GM19468 (cell line): ENCODE measurements at regions not wholly inside any gene's neighbourhood (a gene's known extent, or its start where the extent isn't known, plus 50 kb on each side); places are given as distances from the start of the nearest gene placed in this dataset.

Experiments
- ATAC-seq: cut with Tn5 transposase; IDR thresholded peaks from one replicate; pipeline ENCODE4 v1.9.1; 2021; ENCODE audit warnings: mild to moderate bottlenecking, moderate library complexity, moderate number of reproducible peaks; ENCODE audit not compliant: unreplicated experiment; ENCODE audit errors: extremely low read depth

DNA sequence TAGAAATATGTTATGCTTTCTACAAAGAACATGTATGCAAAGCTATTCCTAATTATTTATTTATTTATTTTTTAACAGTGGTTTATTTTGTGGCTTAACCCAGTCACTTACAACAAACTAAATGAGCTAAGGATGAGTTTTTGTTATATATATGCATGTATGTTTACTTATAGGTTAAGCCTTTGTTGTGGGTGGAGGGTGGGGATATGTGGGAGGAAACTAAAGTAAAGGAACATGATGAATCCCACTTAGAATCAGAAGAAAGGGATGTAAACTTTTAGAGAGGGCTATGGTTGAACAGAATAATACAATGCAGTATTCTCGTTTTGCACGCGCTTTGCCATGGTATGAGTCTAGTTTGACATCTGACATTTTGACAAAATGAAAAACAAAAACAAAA, 321.0 kb upstream of the RUNX1 start:
- ATAC-seq, result no peak

DNA sequence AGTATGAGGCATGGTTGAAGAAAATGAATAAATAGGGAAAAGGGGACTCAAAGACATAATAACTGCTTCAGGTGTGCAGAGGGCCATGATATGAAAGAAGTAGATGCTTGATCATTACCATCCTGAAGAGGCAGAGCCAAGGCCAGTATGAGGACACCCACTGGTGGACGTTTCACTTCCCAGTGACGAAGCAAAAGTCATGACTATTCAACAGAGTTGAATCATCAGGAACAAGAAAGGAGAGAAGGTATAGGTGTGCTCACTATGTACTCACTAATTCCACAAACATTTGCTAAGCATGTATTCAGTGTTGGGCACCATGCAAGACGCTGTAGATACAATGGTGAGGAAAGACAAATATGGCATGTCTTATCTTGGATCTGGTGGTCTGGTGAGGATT, 319.2 kb upstream of the RUNX1 start:
- ATAC-seq, result no peak

DNA sequence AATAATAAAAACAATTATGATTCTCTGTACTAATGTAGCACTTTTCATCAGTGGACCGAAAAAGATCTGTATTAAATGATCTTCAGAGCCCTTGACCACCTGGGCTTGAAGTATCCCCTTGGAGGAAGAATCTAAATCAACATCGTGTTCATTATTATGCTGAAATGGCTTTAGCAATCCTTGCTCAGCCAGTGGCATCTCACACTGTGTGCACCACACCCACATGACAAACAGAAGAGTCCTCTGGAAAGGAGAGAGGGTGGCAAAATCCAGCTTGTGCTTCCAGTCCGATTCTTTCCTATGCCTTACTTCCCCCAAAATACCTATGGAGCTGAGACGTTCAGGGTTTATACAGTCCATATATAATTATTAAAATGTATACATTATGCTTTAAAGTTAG, 318.5 kb upstream of the RUNX1 start:
- ATAC-seq, result no peak

DNA sequence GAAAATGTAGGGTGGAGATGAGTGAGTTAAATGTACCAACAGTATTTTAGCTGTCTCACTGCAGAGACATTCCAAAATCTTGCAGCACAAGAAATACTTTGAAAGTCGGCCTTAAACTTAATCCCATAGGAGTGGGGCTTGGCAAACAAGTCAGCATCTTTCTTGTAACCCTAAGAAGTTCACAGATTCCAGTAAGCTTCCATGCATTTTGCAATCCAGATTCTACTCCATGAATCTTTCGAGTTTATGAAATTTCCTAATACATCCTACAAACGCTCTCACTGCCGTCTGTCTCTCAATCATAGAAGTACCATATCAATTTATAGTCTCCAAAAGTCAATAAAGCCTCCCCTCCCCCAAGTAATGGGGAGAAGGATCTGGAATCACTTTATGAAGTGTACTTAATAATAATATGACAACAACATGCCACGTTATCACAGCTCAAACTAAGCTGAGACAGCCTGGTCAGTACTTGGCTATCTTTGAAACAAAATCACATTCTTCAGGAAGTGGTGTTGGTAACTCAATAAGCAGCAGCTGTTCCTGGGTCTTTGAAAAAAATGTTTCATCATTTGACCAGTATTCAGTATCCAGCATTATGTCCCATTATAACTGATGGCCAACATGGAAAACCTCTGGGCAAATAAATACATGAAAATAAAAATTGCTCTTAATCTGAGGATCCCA, 317.4 kb upstream of the RUNX1 start:
- ATAC-seq, result no peak

DNA sequence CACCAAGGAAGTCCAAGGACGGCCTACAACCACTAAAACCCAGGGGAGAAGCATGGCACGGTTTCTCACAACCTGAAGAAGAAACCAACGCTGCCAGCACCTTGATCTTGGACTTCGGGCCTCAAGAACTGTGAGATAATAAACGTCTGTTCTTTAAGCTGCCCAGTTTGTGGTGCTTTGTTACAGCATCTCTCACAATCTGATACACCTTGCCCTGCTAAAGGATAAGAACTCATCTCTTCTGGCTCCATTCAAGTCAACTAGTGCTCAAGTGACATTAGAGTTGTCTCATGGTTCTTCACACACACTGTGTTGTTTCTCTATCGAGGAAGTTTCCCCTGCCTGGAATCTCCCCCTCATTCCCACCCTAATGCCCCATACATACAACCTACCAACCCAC, 314.4 kb upstream of the RUNX1 start:
- ATAC-seq, result no peak

DNA sequence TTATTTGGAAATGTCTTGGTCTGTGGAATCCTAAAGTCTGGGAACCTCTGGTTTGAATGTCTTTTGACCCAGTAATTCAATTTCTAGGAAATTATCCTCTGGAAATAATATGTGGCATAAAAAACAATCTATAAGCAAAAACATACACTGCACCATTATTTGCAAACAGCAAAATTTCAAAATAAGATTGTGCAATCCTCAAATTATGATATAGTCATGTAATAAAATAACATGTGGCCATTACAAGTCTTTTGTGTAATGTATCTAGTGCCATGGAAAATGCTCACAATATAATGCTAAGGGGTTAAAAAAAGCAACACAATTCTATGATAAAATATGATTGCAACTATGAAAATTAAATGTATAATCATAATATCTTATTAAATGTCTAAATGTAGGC, 312.9 kb upstream of the RUNX1 start:
- ATAC-seq, result no peak

DNA sequence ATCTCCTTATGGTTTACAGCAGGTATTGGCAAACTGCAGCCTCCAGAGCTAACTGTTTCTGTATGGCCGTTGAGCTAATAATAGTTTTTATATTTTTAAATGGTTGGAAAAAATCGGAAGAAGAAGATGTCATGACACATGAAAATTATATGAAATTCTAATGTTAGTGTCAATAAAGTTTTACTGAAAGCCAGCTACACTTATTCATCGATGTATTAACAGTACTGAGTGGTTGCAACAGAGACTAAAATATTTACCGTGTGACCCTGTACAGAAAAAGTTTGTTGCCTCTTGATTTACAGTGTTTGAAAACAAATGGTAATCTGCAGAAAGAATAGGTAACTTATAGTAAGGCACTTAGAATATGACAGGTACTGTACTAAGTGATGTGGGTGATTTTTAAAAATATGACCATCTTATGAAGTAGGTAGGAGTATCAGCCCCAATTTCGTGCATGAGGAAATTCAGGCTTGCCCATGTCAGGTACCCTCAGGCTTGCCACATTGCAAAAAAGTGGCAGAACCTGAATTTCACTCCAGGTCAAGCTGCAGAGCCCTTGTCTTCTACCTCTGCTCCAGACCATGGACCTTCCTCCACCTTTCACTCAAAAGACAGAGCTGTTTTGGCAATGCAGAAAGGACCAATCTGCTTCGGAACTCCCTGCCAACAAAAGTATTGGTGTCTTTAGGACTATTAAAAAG, 311.9 kb upstream of the RUNX1 start:
- no peak for ATAC-seq

DNA sequence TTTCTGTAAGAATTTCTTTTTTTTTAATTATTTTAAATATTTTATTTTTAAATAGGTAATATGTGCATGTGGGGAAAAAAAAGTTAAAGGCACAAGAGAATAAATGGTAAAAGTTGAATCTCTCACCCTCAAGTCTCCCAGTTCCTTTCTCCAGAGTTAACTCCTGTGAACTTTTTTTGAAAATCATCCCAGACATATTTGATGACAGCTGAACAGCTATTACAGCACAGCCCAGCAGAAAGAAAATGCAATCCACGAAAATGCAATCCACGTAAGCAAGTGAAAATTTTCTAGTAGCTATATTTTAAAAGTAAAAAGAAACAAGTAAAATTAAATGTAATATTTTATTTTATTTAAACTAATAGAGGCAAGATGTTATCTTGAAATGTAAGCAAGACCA, 310.0 kb upstream of the RUNX1 start:
- no peak for ATAC-seq

DNA sequence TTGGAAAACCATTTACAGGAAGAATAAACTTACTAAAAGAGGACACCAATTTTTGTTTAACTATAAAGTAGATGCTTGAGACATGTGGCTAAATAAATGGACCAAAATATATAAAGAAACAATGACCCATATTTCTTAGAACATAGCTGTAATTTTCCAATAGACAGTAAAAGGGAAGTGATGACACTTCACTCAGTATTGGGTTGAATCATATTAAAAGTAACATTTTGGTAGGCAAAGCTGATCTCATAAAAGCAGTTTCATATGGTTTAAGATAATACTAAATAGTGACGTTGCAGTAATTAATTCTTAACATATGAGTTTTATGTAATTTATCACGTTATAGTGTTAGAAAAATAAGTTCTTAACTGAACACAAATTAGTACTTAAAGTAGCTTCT, 308.9 kb upstream of the RUNX1 start:
- ATAC-seq, result no peak

DNA sequence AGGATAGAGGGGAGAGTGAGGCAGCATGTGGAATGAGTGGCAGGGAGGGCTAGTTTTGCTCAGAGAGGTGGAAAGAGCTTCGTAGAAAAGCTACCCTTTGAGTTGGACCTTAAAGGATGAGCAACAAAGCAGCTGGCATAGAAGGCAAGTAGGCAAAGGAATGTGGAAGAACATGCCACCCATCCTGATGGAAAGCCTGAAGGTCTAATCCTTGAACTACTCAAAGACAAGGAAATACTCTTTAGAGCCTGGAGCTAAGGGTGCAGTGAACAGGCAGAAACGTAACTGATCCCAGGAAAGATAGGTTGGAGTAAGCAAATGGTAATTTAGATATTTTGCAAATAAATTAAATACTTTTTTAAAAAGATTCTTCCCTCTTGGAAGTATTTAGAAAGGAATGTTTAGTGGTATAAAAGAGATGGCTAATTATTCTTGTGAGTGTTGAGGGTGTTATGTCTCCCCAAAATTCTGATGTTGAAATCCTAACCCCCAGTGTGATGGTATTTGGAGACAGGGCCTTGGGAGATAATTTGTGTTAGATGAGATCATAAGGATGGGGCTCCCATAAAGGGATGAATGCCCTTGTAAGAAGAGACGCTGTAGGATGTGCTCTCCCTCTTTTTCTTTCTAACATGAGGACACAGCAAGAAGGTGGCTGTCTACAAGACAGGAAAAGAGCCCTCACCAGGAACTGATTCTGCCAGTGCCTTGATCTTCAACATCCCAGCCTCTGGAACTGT, 308.1 kb upstream of the RUNX1 start:
- no peak for ATAC-seq

DNA sequence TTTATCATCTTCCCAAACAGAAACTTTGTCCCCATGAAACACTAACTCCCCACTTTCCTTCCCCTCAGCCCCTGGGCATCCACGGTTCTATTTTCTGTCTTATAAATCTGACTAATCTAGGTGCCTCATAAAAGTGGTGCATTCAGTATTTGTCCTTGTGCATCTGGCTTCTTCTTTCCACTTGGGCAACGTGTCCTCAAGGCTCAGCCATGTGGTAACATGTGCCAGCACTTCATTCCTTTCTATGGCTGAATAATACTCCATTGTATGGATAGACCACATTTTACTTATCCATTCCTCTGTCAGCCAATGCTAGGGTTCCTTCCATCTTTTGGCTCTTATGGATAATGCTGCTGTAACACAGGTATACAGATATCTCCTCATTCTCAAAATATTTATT, 305.0 kb upstream of the RUNX1 start:
- no peak for ATAC-seq

DNA sequence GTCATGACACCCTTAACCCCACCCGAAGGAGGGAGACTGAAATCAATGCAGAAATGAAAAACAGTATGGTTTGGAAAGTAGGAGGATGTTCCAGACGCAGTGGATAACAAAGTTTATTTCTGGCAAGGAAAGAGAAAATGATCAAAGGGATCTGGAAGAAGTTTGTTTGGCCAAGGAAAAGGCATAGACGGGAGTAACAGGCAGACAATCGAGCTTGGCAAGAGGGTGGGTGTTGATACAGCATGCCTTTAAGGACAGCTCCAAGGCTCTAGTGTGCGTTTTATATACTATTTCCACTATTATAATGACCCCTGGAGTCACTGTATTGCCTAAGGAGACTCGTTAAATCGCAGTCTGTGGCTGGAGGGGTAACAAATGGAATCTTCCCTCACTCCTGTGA, 303.7 kb upstream of the RUNX1 start:
- no peak for ATAC-seq

DNA sequence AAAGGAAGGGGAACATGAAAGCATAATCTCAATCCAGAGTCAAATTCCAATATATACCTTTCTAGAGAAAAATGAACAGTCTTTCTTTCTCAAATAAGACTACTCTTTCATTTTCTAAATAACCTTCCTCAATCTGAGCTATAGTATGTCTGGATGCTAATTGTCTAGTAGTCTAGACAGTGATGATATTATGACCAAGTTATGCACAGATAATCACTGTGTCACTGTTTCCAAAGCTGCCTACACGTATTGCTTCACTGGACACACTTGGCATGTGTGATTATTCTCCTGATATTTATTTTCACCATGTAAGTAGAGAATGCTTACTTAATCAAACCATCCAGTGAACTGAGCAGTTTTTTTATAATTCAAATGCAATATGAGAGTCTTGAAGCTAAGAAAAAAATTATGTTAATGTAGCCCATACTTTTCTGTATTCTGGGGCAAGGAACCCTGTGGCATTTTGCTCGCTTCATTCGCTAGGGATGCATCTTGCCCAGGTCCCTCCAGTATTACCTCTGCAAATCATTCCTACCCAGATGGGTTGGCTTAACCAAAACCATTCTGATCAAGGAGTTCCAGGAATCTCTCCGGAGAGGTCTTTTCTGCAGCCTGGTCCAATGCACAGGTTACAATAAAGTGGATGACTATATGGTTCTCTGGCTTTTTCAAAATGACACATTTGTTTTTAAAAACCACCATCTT, 303.1 kb upstream of the RUNX1 start:
- ATAC-seq, result no peak

DNA sequence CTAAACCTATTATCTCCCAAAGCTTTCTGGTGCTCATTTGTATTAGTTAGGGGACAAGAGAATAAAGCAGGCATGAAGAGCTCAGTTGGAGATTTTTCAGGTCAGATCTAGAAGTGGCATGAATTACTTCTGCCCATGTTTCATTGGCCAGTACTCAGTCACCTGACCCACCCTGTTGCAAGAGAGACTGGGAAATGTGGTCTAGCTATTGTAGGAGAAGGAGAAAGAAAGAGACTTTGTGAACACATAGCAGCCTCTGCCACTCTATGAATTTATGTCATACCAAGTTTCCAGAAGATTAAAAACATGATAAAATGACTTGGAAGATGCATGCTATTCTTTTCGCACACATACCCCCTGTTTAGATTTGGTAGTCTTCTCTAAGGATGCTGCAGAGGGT, 302.3 kb upstream of the RUNX1 start:
- ATAC-seq, result no peak

DNA sequence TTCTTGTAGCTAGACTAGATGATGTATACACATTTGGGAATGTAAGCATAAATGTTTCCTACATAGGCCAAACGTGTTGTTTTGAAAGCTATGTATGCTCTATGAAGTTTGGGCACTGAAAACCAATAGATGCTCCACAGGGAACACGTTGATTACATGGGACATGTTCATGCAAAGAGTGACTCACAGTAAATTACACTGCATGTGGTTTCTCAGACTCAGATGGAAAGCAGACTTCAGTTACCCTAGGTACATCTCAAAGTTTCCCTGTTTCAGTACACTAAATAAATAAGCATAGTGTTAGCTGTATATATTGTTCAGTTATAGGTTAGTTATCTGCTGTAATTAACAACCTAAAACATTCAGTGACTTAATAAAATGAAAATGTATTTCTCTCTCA, 301.9 kb upstream of the RUNX1 start:
- ATAC-seq, result no peak

DNA sequence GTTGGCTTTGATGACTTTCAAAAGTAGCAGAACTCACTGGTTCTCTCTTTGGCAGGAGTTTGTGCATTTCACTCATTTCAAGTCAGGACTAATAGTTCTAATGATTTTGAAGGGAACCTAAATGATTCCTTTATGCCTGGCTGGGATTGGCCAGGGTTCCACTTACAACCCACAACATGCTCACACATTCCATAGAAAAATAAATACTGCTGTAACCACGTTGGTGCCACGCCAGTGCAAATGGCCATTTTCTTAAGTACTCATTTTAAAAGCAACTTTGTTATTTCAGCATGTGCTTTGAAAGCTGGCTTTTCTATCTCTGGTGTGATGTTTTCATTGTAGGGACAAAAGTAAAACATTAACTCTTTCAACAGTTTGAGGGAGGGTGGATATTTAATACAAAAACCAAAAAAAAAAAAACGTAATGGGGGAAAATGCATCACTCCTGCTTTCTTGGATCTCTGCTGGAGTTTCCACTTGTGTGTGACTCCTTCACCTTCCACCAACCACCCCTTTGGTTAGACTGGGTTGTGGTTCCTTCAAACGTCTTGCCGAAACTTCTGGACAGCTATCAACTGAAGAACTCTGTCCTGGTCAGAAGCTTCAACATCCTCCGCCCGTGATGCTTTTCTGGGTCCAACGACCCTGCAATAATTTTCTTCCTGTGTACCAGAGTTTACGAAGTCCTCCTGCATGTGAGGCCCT, 300.4 kb upstream of the RUNX1 start:
- no peak for ATAC-seq

DNA sequence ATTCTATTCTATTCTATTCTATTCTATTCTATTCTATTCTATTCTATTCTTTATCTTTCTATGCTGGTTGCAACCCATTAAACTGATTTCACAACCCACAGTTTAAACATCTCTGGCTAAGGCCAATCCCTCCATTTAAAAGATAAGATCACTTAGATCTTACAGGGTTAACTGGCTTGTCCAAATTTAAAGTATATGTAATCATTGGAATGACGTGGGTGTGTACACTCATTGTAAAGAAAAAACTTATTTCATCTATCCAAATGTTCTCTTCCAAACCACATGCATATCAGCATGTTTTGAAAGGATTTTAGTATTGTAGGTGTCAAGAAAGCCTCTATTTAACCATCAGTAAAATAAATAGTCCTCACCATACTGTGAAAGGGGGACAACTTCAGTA, 299.6 kb upstream of the RUNX1 start:
- ATAC-seq, result no peak

DNA sequence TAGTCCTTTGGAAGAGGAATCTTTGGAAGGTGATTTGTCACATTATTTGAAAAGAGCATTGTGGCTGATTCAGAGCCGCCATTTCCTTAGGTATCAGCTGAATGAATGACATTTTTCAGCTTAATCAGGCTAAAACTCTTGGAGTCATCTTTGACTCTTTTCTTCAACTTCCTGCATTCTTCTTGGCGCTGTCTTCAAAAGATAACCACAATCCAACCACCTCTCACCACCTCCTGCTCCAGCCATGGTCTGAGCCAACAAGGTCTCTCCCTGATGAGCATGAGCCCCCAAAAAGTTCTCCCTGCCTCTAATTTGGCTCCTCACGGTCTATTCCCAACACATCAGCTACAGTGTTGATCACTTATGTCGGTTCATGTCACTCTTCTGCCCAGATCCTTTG, 297.6 kb upstream of the RUNX1 start:
- no peak for ATAC-seq

DNA sequence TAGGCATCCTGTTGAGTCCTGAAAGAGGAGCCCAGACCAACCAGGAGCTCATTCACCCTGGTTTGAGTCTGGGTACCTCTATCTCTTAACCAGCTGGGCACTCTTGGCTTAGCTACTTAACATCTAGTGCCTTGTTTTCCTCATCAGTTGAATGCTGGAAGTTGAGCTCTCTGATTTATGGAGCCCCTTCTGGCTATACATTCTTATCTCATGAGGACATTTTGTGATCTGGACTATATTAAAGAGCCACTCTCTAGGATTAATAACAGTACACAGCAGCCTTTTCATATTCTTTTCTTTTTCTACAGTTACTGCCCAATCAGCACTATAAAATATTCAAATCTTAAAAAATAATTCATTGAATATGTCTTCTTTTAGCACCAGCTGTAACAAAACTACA, 296.9 kb upstream of the RUNX1 start:
- no peak for ATAC-seq

DNA sequence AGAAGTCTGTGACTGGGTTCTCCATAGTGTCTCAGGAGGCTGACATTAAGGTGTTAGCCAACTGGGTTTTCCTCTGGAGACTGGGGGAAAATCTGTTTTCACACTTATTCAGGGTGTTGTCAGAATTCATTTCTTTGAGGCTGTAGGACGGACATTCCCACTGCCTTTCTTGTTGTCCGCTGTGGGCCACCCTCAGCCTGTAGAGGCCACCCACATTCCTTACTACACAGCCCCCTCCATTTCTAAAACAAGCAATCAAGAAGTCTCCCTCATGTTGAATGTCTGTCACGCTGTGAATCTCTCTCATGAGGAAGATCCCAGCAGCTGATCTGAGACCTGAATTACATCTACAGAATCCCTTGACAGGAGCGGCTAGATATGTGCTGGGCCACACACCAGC, 295.5 kb upstream of the RUNX1 start:
- no peak for ATAC-seq
